GM23338 (cell line): ENCODE measurements at regions not wholly inside any gene's neighbourhood (a gene's known extent, or its start where the extent isn't known, plus 50 kb on each side); places are given as distances from the start of the nearest gene placed in this dataset.

Experiments
- ATAC-seq: fragments of 200-7000 bp; cut with Tn5 transposase; 3 replicates; pipeline ENCODE4 v1.9.1; 2020
- DNase-seq: peaks from one replicate; pipeline ENCODE4 v3.0.0-alpha.2; 2015; ENCODE audit warnings: low spot score
- H2AFZ ChIP-seq: fragments of 200-600 bp; sonication (generic); 2 replicates; pipeline ENCODE4 v1.8.0; 2016; ENCODE audit warnings: antibody characterized with exemption, mild to moderate bottlenecking, moderate library complexity
- H3F3A ChIP-seq: fragments of 200-600 bp; sonication (generic); replicated peaks from 2 replicates; pipeline ENCODE4 v1.8.0; 2017; ENCODE audit warnings: antibody characterized with exemption, mixed run types, low read depth
- H3K27ac ChIP-seq: fragments of 200-600 bp; sonication (generic); 2 replicates; pipeline ENCODE4 v1.6.1; 2016; ENCODE audit warnings: low read depth
- H3K27me3 ChIP-seq: fragments of 200-600 bp; sonication (generic); 2 replicates; pipeline ENCODE4 v1.8.0; 2016; ENCODE audit warnings: mild to moderate bottlenecking, mixed run types, moderate library complexity; ENCODE audit not compliant: insufficient read depth
- H3K36me3 ChIP-seq: fragments of 200-600 bp; sonication (generic); 2 replicates; pipeline ENCODE4 v1.8.0; 2016; ENCODE audit warnings: mild to moderate bottlenecking; ENCODE audit not compliant: insufficient read depth
- H3K4me1 ChIP-seq: fragments of 200-600 bp; sonication (generic); 2 replicates; pipeline ENCODE4 v1.8.0; 2016; ENCODE audit warnings: mild to moderate bottlenecking, moderate library complexity; ENCODE audit not compliant: insufficient read depth
- H3K4me2 ChIP-seq: fragments of 200-600 bp; sonication (generic); 2 replicates; pipeline ENCODE4 v1.7.1; 2017; ENCODE audit warnings: mixed run types
- H3K4me3 ChIP-seq: fragments of 200-600 bp; sonication (generic); 2 replicates; pipeline ENCODE4 v1.6.1; 2016; ENCODE audit warnings: mixed run types
- H3K79me2 ChIP-seq: fragments of 200-600 bp; sonication (generic); replicated peaks from 2 replicates; pipeline ENCODE4 v1.8.0; 2017; ENCODE audit warnings: mild to moderate bottlenecking; ENCODE audit not compliant: insufficient read depth
- H3K9me2 ChIP-seq: fragments of 200-600 bp; sonication (generic); 2 replicates; pipeline ENCODE4 v1.8.0; 2017; ENCODE audit not compliant: insufficient read depth
- H4K20me1 ChIP-seq: fragments of 200-600 bp; sonication (generic); replicated peaks from 2 replicates; pipeline ENCODE4 v1.8.0; 2017; ENCODE audit warnings: mild to moderate bottlenecking; ENCODE audit not compliant: insufficient read depth
- H3K27ac Mint-ChIP-seq: 2 replicates; pipeline ENCODE4 v1.8.0; 2020; ENCODE audit warnings: inconsistent platforms, mild to moderate bottlenecking, moderate library complexity, mixed read lengths
- H3K27me3 Mint-ChIP-seq: 3 replicates; pipeline ENCODE4 v1.8.0; 2022; ENCODE audit warnings: low read depth, mild to moderate bottlenecking, moderate library complexity, mixed read lengths, inconsistent platforms; ENCODE audit not compliant: insufficient read depth, poor library complexity
- H3K36me3 Mint-ChIP-seq: 3 replicates; pipeline ENCODE4 v1.8.0; 2021; ENCODE audit warnings: low read depth, mild to moderate bottlenecking, inconsistent platforms, moderate library complexity, mixed read lengths
- H3K4me1 Mint-ChIP-seq: 3 replicates; pipeline ENCODE4 v1.8.0; 2020; ENCODE audit warnings: mild to moderate bottlenecking, inconsistent platforms, mixed read lengths
- H3K4me3 Mint-ChIP-seq: 3 replicates; pipeline ENCODE4 v1.8.0; 2021; ENCODE audit warnings: moderate library complexity, mild to moderate bottlenecking, inconsistent platforms, mixed read lengths
- H3K9me3 Mint-ChIP-seq: 3 replicates; pipeline ENCODE4 v1.8.0; 2020; ENCODE audit warnings: moderate library complexity, mild to moderate bottlenecking, inconsistent platforms, mixed read lengths
- CREB1 ChIP-seq: fragments of 250-450 bp; sonication (Bioruptor Pico); IDR thresholded peaks from 2 replicates; pipeline ENCODE4 v1.5.0; 2020; ENCODE audit warnings: low read depth, mild to moderate bottlenecking, moderate library complexity
- CTCF ChIP-seq, 2 experiments: fragments of 200-600 bp in 1 of 2; sonication (generic) in 1 of 2; conservative IDR thresholded peaks; 2 replicates each; pipeline versions ENCODE4 v1.5.1 to v1.6.1; 2016 to 2017; ENCODE audit warnings: antibody characterized with exemption in 2 of 2, low read depth in 2 of 2, mild to moderate bottlenecking in 2 of 2, moderate library complexity in 1 of 2
- EZH2 ChIP-seq: fragments of 200-600 bp; sonication (generic); IDR thresholded peaks from one replicate; pipeline ENCODE4 v1.8.0; 2017; ENCODE audit warnings: antibody characterized with exemption, mild to moderate bottlenecking, low read depth; ENCODE audit not compliant: unreplicated experiment
- EZH2phosphoT487 ChIP-seq: fragments of 200-600 bp; sonication (generic); IDR thresholded peaks from one replicate; pipeline ENCODE4 v1.8.1; 2018; ENCODE audit warnings: antibody characterized with exemption; ENCODE audit not compliant: unreplicated experiment
- POLR2AphosphoS5 ChIP-seq: IDR thresholded peaks from 2 replicates; pipeline ENCODE4 v1.6.1; 2016; ENCODE audit warnings: antibody characterized with exemption, low read depth
- REST ChIP-seq: IDR thresholded peaks from one replicate; pipeline ENCODE4 v1.6.1; 2018; ENCODE audit warnings: antibody characterized with exemption; ENCODE audit not compliant: unreplicated experiment

GRCh38 chr6:21808045-21808470 lies 214.5 kb downstream of the SOX4 start (continued):
- TF ChIP-seq CREB1 (CRISPR knock-in tag) (no peak), REST (no peak)

- Mint-ChIP-seq H3K4me1 (peaks cover 23% of the 10 kb centered on the region; the same call in 2 of the 3 replicates), H3K9me3 (no peaks in the 10 kb centered on the region), H3K27ac (peak overlapping the region; percentile 56; the same call in 1 of the 2 replicates), H3K27me3 (peaks cover 13% of the 10 kb centered on the region), H3K36me3 (peaks cover 30% of the 10 kb centered on the region), H3K4me3 (no peak overlapping the region)
- Histone ChIP-seq H3K4me2 (no peak overlapping the region), H3K27ac (peak overlapping the region; percentile 67), H3F3A (no peaks in the 10 kb centered on the region), H3K4me3 (no peak overlapping the region), H3K36me3 (no peaks in the 10 kb centered on the region), H2AFZ (no peak overlapping the region), H3K27me3 (no peaks in the 10 kb centered on the region), H3K4me1 (peaks cover 12% of the 10 kb centered on the region; the same call in 1 of the 2 replicates), H4K20me1 (peaks cover 4% of the 10 kb centered on the region; the same call in 1 of the 2 replicates), H3K79me2 (peaks cover 85% of the 10 kb centered on the region), H3K9me2 (no peaks in the 10 kb centered on the region)
- no peak for TF ChIP-seq POLR2AphosphoS5
- no peak for TF ChIP-seq CTCF (conservative IDR thresholded peaks at IDR 0.05; ENCODE audit: low read depth in 2 of 2)
- DNase-seq (no peak), ATAC-seq (peak; percentile 49)
These were observed 215.1 kb downstream of the SOX4 start for GRCh38 chr6:21808551-21809242.

GRCh38 chr6:21811484-21811883 lies 217.9 kb downstream of the SOX4 start:
- peaks cover 24% of the 10 kb centered on the region; the same call in 2 of the 3 replicates for H3K4me1 Mint-ChIP-seq
- H3K4me1 ChIP-seq = peaks cover 9% of the 10 kb centered on the region; the same call in 1 of the 2 replicates
- no peaks in the 10 kb centered on the region; the same call in none of the 2 replicates for H4K20me1 ChIP-seq
- no peak overlapping the region for H3K4me2 ChIP-seq
- no peaks in the 10 kb centered on the region for H3K36me3 ChIP-seq
- no peaks in the 10 kb centered on the region for H3K9me3 Mint-ChIP-seq
- no peak overlapping the region for H3K4me3 ChIP-seq
- no peak overlapping the region for H3K27ac Mint-ChIP-seq
- peaks cover 94% of the 10 kb centered on the region for H3K79me2 ChIP-seq
- no peak overlapping the region for H2AFZ ChIP-seq
- no peak overlapping the region for H3K4me3 Mint-ChIP-seq
- H3K9me2 ChIP-seq = no peaks in the 10 kb centered on the region
- no peak for ATAC-seq
- no peaks in the 10 kb centered on the region for H3K27me3 ChIP-seq
- H3F3A ChIP-seq = no peaks in the 10 kb centered on the region
- H3K36me3 Mint-ChIP-seq = peaks cover 30% of the 10 kb centered on the region
- H3K27ac ChIP-seq = peak overlapping the region; percentile 37; the same call in 1 of the 2 replicates
- DNase-seq = no peak
- H3K27me3 Mint-ChIP-seq = peaks cover 16% of the 10 kb centered on the region
- TF ChIP-seq CTCF (conservative IDR thresholded peaks at IDR 0.05; ENCODE audit: low read depth in 2 of 2) (no peak), EZH2 (no peak), EZH2phosphoT487 (no peak)
